H1 (cell line): ENCODE measurements at regions not wholly inside any gene's neighbourhood (a gene's known extent, or its start where the extent isn't known, plus 50 kb on each side); places are given as distances from the start of the nearest gene placed in this dataset.

Source experiments
- CTCF ChIA-PET: fragments of 300-600 bp; sonication (Branson Sonifier 250); formaldehyde crosslinking; loops from one replicate; lab custom pipeline; 2021; ENCODE audit not compliant: partially characterized antibody; lab: Charles Lee
- POLR2A ChIA-PET: fragments of 300-600 bp; sonication (Branson Sonifier 250); formaldehyde crosslinking; loops from one replicate; lab custom pipeline; 2021; ENCODE audit warnings: inconsistent platforms; ENCODE audit not compliant: partially characterized antibody; lab: Charles Lee
- DNase-seq, 2 experiments: peaks; one replicate each; pipeline versions ENCODE4 v3.0.0 to v3.0.0-alpha.2; 2010 to 2022; ENCODE audit warnings: low spot score in 2 of 2, low read depth in 1 of 2, mixed read lengths in 1 of 2
- FAIRE-seq: peaks from 2 replicates; lab custom pipeline; 2011; peaks lifted over from hg19 to GRCh38; lab: Jason Lieb, UNC
- H2AFZ ChIP-seq: 2 replicates; pipeline ENCODE4 v1.8.1; 2012; ENCODE audit warnings: low read length, inconsistent platforms
- H2AK5ac ChIP-seq: 2 replicates; pipeline ENCODE4 v1.6.1; 2013; ENCODE audit warnings: low read depth, low read length
- H2BK120ac ChIP-seq: replicated peaks from 2 replicates; pipeline ENCODE3; 2013; ENCODE audit warnings: low read depth, low read length, inconsistent platforms
- H2BK12ac ChIP-seq: 2 replicates; pipeline ENCODE4 v1.6.1; 2013; ENCODE audit warnings: low read depth, low read length
- H2BK15ac ChIP-seq: 2 replicates; pipeline ENCODE4 v1.6.1; 2013; ENCODE audit warnings: low read length
- H2BK20ac ChIP-seq: 2 replicates; pipeline ENCODE4 v1.6.1; 2013; ENCODE audit warnings: low read length
- H2BK5ac ChIP-seq: 2 replicates; pipeline ENCODE4 v1.6.1; 2013; ENCODE audit warnings: low read depth, low read length
- H3K14ac ChIP-seq: 2 replicates; pipeline ENCODE4 v1.6.1; 2013; ENCODE audit warnings: inconsistent platforms; ENCODE audit not compliant: insufficient read length
- H3K18ac ChIP-seq: 2 replicates; pipeline ENCODE4 v1.6.1; 2013; ENCODE audit warnings: low read length; ENCODE audit errors: extremely low read depth
- H3K23ac ChIP-seq: 2 replicates; pipeline ENCODE4 v1.6.1; 2013; ENCODE audit warnings: inconsistent platforms; ENCODE audit not compliant: insufficient read length
- H3K23me2 ChIP-seq: 2 replicates; pipeline ENCODE4 v1.6.1; 2013; ENCODE audit warnings: low read depth, low read length
- H3K27ac ChIP-seq: 2 replicates; pipeline ENCODE4 v1.6.1; 2011; ENCODE audit warnings: low read depth, low read length, inconsistent platforms
- H3K27me3 ChIP-seq, 4 experiments: replicated peaks in 1 of 4; 1 replicate in 1 of 4; 2 replicates in 3 of 4; pipeline versions ENCODE4 v1.6.1 to v1.8.1; 2011 to 2013; ENCODE audit warnings: low read length in 3 of 4, mild to moderate bottlenecking in 3 of 4, inconsistent platforms in 2 of 4, mixed read lengths in 2 of 4, moderate library complexity in 1 of 4; ENCODE audit not compliant: control insufficient read depth in 3 of 4, insufficient read depth in 3 of 4; ENCODE audit errors: extremely low read depth in 1 of 4
- H3K36me3 ChIP-seq, 4 experiments: 2 replicates each; pipeline versions ENCODE4 v1.6.1 to v1.8.1; 2011 to 2013; ENCODE audit warnings: mild to moderate bottlenecking in 4 of 4, low read length in 3 of 4, moderate library complexity in 2 of 4, control low read depth in 1 of 4, inconsistent platforms in 1 of 4; ENCODE audit not compliant: insufficient read depth in 4 of 4, control insufficient read depth in 2 of 4
- H3K4ac ChIP-seq: replicated peaks from 2 replicates; pipeline ENCODE3; 2013; ENCODE audit warnings: low read length, low read depth, mixed read lengths, inconsistent platforms; ENCODE audit not compliant: insufficient read length
- H3K4me1 ChIP-seq, 4 experiments: replicated peaks in 1 of 4; 1 replicate in 1 of 4; 2 replicates in 3 of 4; pipeline versions ENCODE4 v1.6.1 to v1.8.1; 2011 to 2013; ENCODE audit warnings: low read length in 3 of 4, inconsistent platforms in 2 of 4, mixed read lengths in 1 of 4; ENCODE audit not compliant: insufficient read depth in 4 of 4, control insufficient read depth in 3 of 4
- H3K4me2 ChIP-seq, 2 experiments: 2 replicates each; pipeline versions ENCODE4 v1.6.1 to v1.8.1; 2011 to 2013; ENCODE audit warnings: low read depth in 2 of 2, low read length in 2 of 2, control low read depth in 1 of 2, inconsistent platforms in 1 of 2, mild to moderate bottlenecking in 1 of 2; ENCODE audit not compliant: insufficient read depth in 1 of 2
- H3K4me3 ChIP-seq, 4 experiments: fragments of 200-600, 300-600 bp in 1 of 4; sonication (generic), shearing (Covaris generic), sonication (Bioruptor Twin) in 1 of 4; 2 replicates each; pipeline versions ENCODE4 v1.5.1 to v1.8.1; 2011 to 2016; ENCODE audit warnings: low read length in 4 of 4, low read depth in 3 of 4, control low read depth in 2 of 4, inconsistent platforms in 2 of 4, mild to moderate bottlenecking in 2 of 4, mixed read lengths in 1 of 4, moderate library complexity in 1 of 4; ENCODE audit not compliant: insufficient read depth in 2 of 4; ENCODE audit errors: extremely low read depth in 1 of 4
- H3K56ac ChIP-seq: replicated peaks from 2 replicates; pipeline ENCODE3; 2013; ENCODE audit warnings: low read depth, mild to moderate bottlenecking, mixed read lengths, low read length, inconsistent platforms; ENCODE audit not compliant: insufficient read length
- H3K79me1 ChIP-seq: 2 replicates; pipeline ENCODE4 v1.6.1; 2013; ENCODE audit warnings: low read depth, low read length, control low read depth
- H3K79me2 ChIP-seq, 2 experiments: 2 replicates each; pipeline versions ENCODE4 v1.6.1 to v1.8.1; 2012 to 2013; ENCODE audit warnings: low read length in 2 of 2, mild to moderate bottlenecking in 2 of 2, inconsistent platforms in 1 of 2; ENCODE audit not compliant: insufficient read depth in 2 of 2, control insufficient read depth in 1 of 2
- H3K9ac ChIP-seq, 4 experiments: replicated peaks in 1 of 4; 1 replicate in 1 of 4; 2 replicates in 3 of 4; pipeline versions ENCODE4 v1.6.1 to v1.8.1; 2011 to 2013; ENCODE audit warnings: low read depth in 3 of 4, low read length in 3 of 4, control low read depth in 2 of 4, mild to moderate bottlenecking in 2 of 4, moderate library complexity in 2 of 4, inconsistent platforms in 1 of 4; ENCODE audit errors: extremely low read depth in 1 of 4
- H3K9me3 ChIP-seq, 2 experiments: 2 replicates each; pipeline versions ENCODE4 v1.6.1 to v1.8.1; 2012 to 2013; ENCODE audit warnings: mild to moderate bottlenecking in 2 of 2, moderate library complexity in 2 of 2, control low read depth in 1 of 2, inconsistent platforms in 1 of 2, low read depth in 1 of 2, low read length in 1 of 2, mixed read lengths in 1 of 2; ENCODE audit not compliant: insufficient read depth in 2 of 2
- H4K20me1 ChIP-seq, 2 experiments: replicated peaks in 1 of 2; 2 replicates each; pipeline versions ENCODE3 to v1.8.1; 2011 to 2013; ENCODE audit warnings: inconsistent platforms in 2 of 2, low read length in 2 of 2, mild to moderate bottlenecking in 1 of 2; ENCODE audit not compliant: insufficient read depth in 2 of 2, control insufficient read depth in 1 of 2
- H4K5ac ChIP-seq: 2 replicates; pipeline ENCODE4 v1.6.1; 2013; ENCODE audit warnings: low read length, low read depth, mixed read lengths, inconsistent platforms; ENCODE audit not compliant: insufficient read length
- H4K8ac ChIP-seq: 2 replicates; pipeline ENCODE4 v1.8.0; 2013; ENCODE audit warnings: mild to moderate bottlenecking, moderate library complexity, low read length, inconsistent platforms; ENCODE audit not compliant: insufficient read depth; ENCODE audit errors: extremely low read depth
- H4K91ac ChIP-seq: replicated peaks from 2 replicates; pipeline ENCODE3; 2013; ENCODE audit warnings: low read length, mixed read lengths, inconsistent platforms; ENCODE audit not compliant: insufficient read length
- BACH1 ChIP-seq: IDR thresholded peaks from 2 replicates; pipeline ENCODE4 v1.6.1; 2012; ENCODE audit warnings: low read length, improper control_type of control experiment
- BRCA1 ChIP-seq: IDR thresholded peaks from 2 replicates; pipeline ENCODE4 v1.6.1; 2012; ENCODE audit warnings: low read depth, low read length, improper control_type of control experiment
- CHD1 ChIP-seq: IDR thresholded peaks from 2 replicates; pipeline ENCODE4 v1.6.1; 2012; ENCODE audit warnings: low read depth, low read length, improper control_type of control experiment
- EGR1 ChIP-seq: IDR thresholded peaks from 2 replicates; pipeline ENCODE4 v1.6.1; 2011; ENCODE audit warnings: low read depth, low read length, borderline replicate concordance
- HDAC2 ChIP-seq, 2 experiments: fragments of 300-600 bp in 1 of 2; sonication (generic) in 1 of 2; IDR thresholded peaks; 2 replicates each; pipeline ENCODE4 v1.6.1; 2011 to 2012; ENCODE audit warnings: low read depth in 2 of 2, low read length in 2 of 2, mild to moderate bottlenecking in 2 of 2, moderate library complexity in 2 of 2, borderline replicate concordance in 1 of 2, inconsistent platforms in 1 of 2
- JUN ChIP-seq: IDR thresholded peaks from 2 replicates; pipeline ENCODE4 v1.6.1; 2011; ENCODE audit warnings: low read depth, mild to moderate bottlenecking, improper control_type of control experiment, low read length
- POLR2A ChIP-seq, 2 experiments: IDR thresholded peaks; 1 replicate in 1 of 2; 2 replicates in 1 of 2; pipeline ENCODE4 v1.6.1; 2011; ENCODE audit warnings: low read depth in 2 of 2, low read length in 2 of 2, mild to moderate bottlenecking in 2 of 2; ENCODE audit errors: control extremely low read depth in 1 of 2
- POU5F1 ChIP-seq: IDR thresholded peaks from 2 replicates; pipeline ENCODE4 v1.6.1; 2011; ENCODE audit warnings: low read depth, mild to moderate bottlenecking, low read length, moderate library complexity
- SIX5 ChIP-seq: IDR thresholded peaks from 2 replicates; pipeline ENCODE4 v1.6.1; 2011; ENCODE audit warnings: mild to moderate bottlenecking, low read depth, low read length
- SP4 ChIP-seq: IDR thresholded peaks from 2 replicates; pipeline ENCODE4 v1.6.1; 2012; ENCODE audit warnings: low read length, inconsistent platforms
- TAF1 ChIP-seq: IDR thresholded peaks from 2 replicates; pipeline ENCODE4 v1.6.1; 2011; ENCODE audit warnings: mild to moderate bottlenecking, low read depth, low read length
- TAF7 ChIP-seq: optimal IDR thresholded peaks from 2 replicates; pipeline ENCODE3; 2011; ENCODE audit warnings: low read depth, mild to moderate bottlenecking, inconsistent platforms, low read length, moderate library complexity, borderline replicate concordance
- YY1 ChIP-seq: IDR thresholded peaks from 2 replicates; pipeline ENCODE4 v1.6.1; 2011; ENCODE audit warnings: low read depth, mild to moderate bottlenecking, low read length
- ZNF274 ChIP-seq: IDR thresholded peaks from 2 replicates; pipeline ENCODE4 v1.7.0; 2012; ENCODE audit warnings: low read length, borderline replicate concordance; ENCODE audit errors: extremely low read depth
- WGBS, 2 experiments: shearing (Covaris generic) in 1 of 2; methylation state at CpG; one replicate each; pipeline versions ENCODE4 v1.1.6 to v1.1.7; 2013 to 2015; ENCODE audit warnings: low lambda C conversion rate in 2 of 2, mixed read lengths in 2 of 2, inconsistent platforms in 1 of 2, low coverage in 1 of 2, missing lambda C conversion rate in 1 of 2; ENCODE audit not compliant: insufficient replicate concordance in 2 of 2, insufficient coverage in 1 of 2, insufficient read length in 1 of 2; ENCODE audit errors: extremely low coverage in 1 of 2, missing lambda C conversion rate in 1 of 2; 5-methylcytosine and 5-hydroxymethylcytosine counted together

DNA sequence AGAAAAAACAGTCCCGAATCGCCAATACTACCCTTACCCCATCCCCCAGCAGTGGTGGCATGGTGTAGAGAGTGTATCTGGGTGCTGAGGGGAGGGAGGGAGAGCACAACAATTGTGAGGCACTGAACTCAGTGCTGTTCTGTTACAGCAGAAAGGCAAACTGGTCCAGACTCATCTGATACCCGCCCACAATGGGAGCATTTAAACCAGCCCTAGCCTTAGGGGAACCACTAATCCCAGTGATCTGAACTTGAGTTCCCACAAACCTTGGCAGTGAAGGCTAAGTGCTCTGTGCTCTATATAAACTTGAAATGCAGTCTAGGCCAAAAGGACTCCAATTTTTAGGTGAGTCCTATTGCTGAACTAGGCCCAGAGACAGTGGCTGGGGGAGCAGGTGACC is 666.4 kb upstream of the PTCHD4 start:
- H3K79me1 ChIP-seq: no peaks in the 10 kb centered on the region
- H3K4ac ChIP-seq: no peak overlapping the region
- H3K4me2 ChIP-seq: no peak overlapping the region
- H3K4me3 ChIP-seq: no peak overlapping the region
- no peak overlapping the region for H2BK120ac ChIP-seq
- no peaks in the 10 kb centered on the region for H3K36me3 ChIP-seq
- no peaks in the 10 kb centered on the region for H4K20me1 ChIP-seq
- no peak overlapping the region for H3K56ac ChIP-seq
- no peak overlapping the region for H4K5ac ChIP-seq
- FAIRE-seq (no peak), DNase-seq (no peak)
- ChIA-PET POLR2A (no interaction called here), CTCF (no interaction called here)
- H3K9me3 ChIP-seq: no peaks in the 10 kb centered on the region
- no peak overlapping the region for H4K8ac ChIP-seq
- H3K18ac ChIP-seq: no peak overlapping the region
- H2BK12ac ChIP-seq: no peak overlapping the region
- no peaks in the 10 kb centered on the region for H3K79me2 ChIP-seq
- no peak overlapping the region for H2BK20ac ChIP-seq
- H3K9ac ChIP-seq: no peak overlapping the region
- no peak overlapping the region for H3K23ac ChIP-seq
- no peak overlapping the region for H3K27ac ChIP-seq
- no peak overlapping the region for H4K91ac ChIP-seq
- H3K4me1 ChIP-seq: no peaks in the 10 kb centered on the region
- H2AK5ac ChIP-seq: no peak overlapping the region
- TF ChIP-seq HDAC2 (IDR thresholded peaks at IDR 0.05; ENCODE audit: borderline replicate concordance in 1 of 2, low read depth in 2 of 2, low read length in 2 of 2) (no peak), TAF7 (no peak), SP4 (no peak), JUN (no peak), POLR2A (IDR thresholded peaks at IDR 0.05; ENCODE audit: control extremely low read depth in 1 of 2, low read depth in 2 of 2, low read length in 2 of 2) (no peak), BRCA1 (no peak), TAF1 (no peak), EGR1 (no peak), POU5F1 (no peak), ZNF274 (no peak), YY1 (no peak), CHD1 (no peak), BACH1 (no peak), SIX5 (no peak)
- H2BK15ac ChIP-seq: no peak overlapping the region
- H3K27me3 ChIP-seq: no peaks in the 10 kb centered on the region
- H3K14ac ChIP-seq: no peak overlapping the region
- WGBS, 2 experiments: 94% methylated on average over 3 of the region's 3 CpGs; no CpG with 5 or more reads in 1 of the 2 experiments
- H3K23me2 ChIP-seq: no peaks in the 10 kb centered on the region
- no peak overlapping the region for H2BK5ac ChIP-seq
- no peak overlapping the region for H2AFZ ChIP-seq
